ENCODE measurements at regions not wholly inside any gene's neighbourhood (a gene's known extent, or its start where the extent isn't known, plus 50 kb on each side); places are given as distances from the start of the nearest gene placed in this dataset.

DNA sequence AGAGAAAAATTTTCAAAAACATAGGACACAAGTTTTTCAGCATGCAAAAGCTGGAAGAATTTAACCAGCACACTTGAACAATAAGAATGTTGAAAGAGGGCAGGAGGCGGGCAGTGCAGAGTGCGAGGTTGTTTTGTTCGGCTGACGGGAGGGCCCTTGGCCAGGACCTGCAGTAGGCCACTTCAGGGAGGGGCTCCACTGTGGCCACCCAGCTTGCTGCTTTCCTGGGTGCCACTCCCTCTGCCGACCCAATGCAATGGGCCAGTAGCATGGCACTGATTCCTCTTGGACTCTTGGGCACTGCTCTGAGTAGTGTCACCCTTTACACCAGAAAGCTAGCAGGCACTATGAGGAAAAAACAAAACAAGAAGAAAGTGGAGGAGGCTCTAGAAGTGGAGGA, 92.9 kb downstream of the SNRPE start:
- Mint-ChIP-seq H3K36me3 (ENCODE audit: low read depth) (peaks cover 31% of the 10 kb centered on the region), H3K27ac (no peak overlapping the region), H3K4me3 (no peak overlapping the region), H3K27me3 (ENCODE audit: insufficient read depth, low read depth, poor library complexity) (peaks cover 4% of the 10 kb centered on the region), H3K4me1 (no peaks in the 10 kb centered on the region; the same call in 2 of the 3 replicates), H3K9me3 (peaks cover 63% of the 10 kb centered on the region)
- no peak overlapping the region for H2AFZ ChIP-seq
- no peak overlapping the region for H3K27ac ChIP-seq (ENCODE audit: low read depth)
- no peaks in the 10 kb centered on the region for H3F3A ChIP-seq (replicated peaks; ENCODE audit: low read depth)
- no peaks in the 10 kb centered on the region for H3K27me3 ChIP-seq (ENCODE audit: insufficient read depth)
- no peaks in the 10 kb centered on the region for H4K20me1 ChIP-seq (replicated peaks; ENCODE audit: insufficient read depth)
- peaks cover 3% of the 10 kb centered on the region; the same call in 1 of the 2 replicates for H3K36me3 ChIP-seq (ENCODE audit: insufficient read depth)
- H3K4me2 ChIP-seq = no peak overlapping the region
- H3K4me1 ChIP-seq (ENCODE audit: insufficient read depth) = no peaks in the 10 kb centered on the region
- TF ChIP-seq ZNF331 (CRISPR knock-in tag; IDR thresholded peaks at IDR 0.05; ENCODE audit: low read depth) (no peak), POLR2AphosphoS5 (IDR thresholded peaks at IDR 0.05; ENCODE audit: low read depth) (no peak), ETS1 (IDR thresholded peaks at IDR 0.05) (no peak), CREB1 (CRISPR knock-in tag; IDR thresholded peaks at IDR 0.05; ENCODE audit: low read depth) (no peak), ZNF114 (CRISPR knock-in tag; IDR thresholded peaks at IDR 0.05) (no peak), NANOG (IDR thresholded peaks at IDR 0.05; ENCODE audit: borderline replicate concordance) (no peak), STAT1 (IDR thresholded peaks at IDR 0.05; ENCODE audit: unreplicated experiment) (no peak), EZH2phosphoT487 (IDR thresholded peaks at IDR 0.05; ENCODE audit: unreplicated experiment) (no peak), ZNF462 (CRISPR knock-in tag; IDR thresholded peaks at IDR 0.05) (no peak), JUNB (IDR thresholded peaks at IDR 0.05; ENCODE audit: unreplicated experiment) (no peak), EZH2 (IDR thresholded peaks at IDR 0.05; ENCODE audit: low read depth, unreplicated experiment) (no peak)
- TF ChIP-seq, protein P1, sequence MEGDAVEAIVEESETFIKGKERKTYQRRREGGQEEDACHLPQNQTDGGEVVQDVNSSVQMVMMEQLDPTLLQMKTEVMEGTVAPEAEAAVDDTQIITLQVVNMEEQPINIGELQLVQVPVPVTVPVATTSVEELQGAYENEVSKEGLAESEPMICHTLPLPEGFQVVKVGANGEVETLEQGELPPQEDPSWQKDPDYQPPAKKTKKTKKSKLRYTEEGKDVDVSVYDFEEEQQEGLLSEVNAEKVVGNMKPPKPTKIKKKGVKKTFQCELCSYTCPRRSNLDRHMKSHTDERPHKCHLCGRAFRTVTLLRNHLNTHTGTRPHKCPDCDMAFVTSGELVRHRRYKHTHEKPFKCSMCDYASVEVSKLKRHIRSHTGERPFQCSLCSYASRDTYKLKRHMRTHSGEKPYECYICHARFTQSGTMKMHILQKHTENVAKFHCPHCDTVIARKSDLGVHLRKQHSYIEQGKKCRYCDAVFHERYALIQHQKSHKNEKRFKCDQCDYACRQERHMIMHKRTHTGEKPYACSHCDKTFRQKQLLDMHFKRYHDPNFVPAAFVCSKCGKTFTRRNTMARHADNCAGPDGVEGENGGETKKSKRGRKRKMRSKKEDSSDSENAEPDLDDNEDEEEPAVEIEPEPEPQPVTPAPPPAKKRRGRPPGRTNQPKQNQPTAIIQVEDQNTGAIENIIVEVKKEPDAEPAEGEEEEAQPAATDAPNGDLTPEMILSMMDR (conservative IDR thresholded peaks at IDR 0.05; ENCODE audit: low read depth in 2 of 2) = no peak
- TF ChIP-seq, protein P2, sequence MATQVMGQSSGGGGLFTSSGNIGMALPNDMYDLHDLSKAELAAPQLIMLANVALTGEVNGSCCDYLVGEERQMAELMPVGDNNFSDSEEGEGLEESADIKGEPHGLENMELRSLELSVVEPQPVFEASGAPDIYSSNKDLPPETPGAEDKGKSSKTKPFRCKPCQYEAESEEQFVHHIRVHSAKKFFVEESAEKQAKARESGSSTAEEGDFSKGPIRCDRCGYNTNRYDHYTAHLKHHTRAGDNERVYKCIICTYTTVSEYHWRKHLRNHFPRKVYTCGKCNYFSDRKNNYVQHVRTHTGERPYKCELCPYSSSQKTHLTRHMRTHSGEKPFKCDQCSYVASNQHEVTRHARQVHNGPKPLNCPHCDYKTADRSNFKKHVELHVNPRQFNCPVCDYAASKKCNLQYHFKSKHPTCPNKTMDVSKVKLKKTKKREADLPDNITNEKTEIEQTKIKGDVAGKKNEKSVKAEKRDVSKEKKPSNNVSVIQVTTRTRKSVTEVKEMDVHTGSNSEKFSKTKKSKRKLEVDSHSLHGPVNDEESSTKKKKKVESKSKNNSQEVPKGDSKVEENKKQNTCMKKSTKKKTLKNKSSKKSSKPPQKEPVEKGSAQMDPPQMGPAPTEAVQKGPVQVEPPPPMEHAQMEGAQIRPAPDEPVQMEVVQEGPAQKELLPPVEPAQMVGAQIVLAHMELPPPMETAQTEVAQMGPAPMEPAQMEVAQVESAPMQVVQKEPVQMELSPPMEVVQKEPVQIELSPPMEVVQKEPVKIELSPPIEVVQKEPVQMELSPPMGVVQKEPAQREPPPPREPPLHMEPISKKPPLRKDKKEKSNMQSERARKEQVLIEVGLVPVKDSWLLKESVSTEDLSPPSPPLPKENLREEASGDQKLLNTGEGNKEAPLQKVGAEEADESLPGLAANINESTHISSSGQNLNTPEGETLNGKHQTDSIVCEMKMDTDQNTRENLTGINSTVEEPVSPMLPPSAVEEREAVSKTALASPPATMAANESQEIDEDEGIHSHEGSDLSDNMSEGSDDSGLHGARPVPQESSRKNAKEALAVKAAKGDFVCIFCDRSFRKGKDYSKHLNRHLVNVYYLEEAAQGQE (IDR thresholded peaks at IDR 0.05; ENCODE audit: unreplicated experiment) = no peak
- no peaks in the 10 kb centered on the region for H3K79me2 ChIP-seq (replicated peaks; ENCODE audit: insufficient read depth)
- no peak overlapping the region for H3K4me3 ChIP-seq
- ATAC-seq = no peak
- DNase-seq (ENCODE audit: low spot score) = no peak
- H3K9me2 ChIP-seq (ENCODE audit: insufficient read depth) = no peaks in the 10 kb centered on the region
